GM21619 (cell line): ENCODE measurements at regions not wholly inside any gene's neighbourhood (a gene's known extent, or its start where the extent isn't known, plus 50 kb on each side); places are given as distances from the start of the nearest gene placed in this dataset.
"Not testable (repeated sequence)": the region's sequence is repeated elsewhere in the genome, so short reads cannot be mapped to it uniquely, and the experiment has no call there.

Source experiments
- ATAC-seq: cut with Tn5 transposase; IDR thresholded peaks from one replicate; pipeline ENCODE4 v1.9.1; 2021; ENCODE audit not compliant: unreplicated experiment

GRCh38 chr2:66249089-66249488 lies 185.8 kb upstream of the MEIS1 start:
- ATAC-seq: not testable (repeated sequence)

GRCh38 chr2:66243809-66244208 lies 191.1 kb upstream of the MEIS1 start:
- not testable (repeated sequence) for ATAC-seq

GRCh38 chr2:66242888-66243287 lies 192.0 kb upstream of the MEIS1 start:
- ATAC-seq: not testable (repeated sequence)

GRCh38 chr2:66242099-66242789 lies 192.7 kb upstream of the MEIS1 start:
- no peak for ATAC-seq

GRCh38 chr2:66240286-66240685 lies 194.6 kb upstream of the MEIS1 start:
- no peak for ATAC-seq

- ATAC-seq: no peak
These were observed 195.3 kb upstream of the MEIS1 start for GRCh38 chr2:66239655-66240054.

- ATAC-seq: no peak
These were observed 197.0 kb upstream of the MEIS1 start for GRCh38 chr2:66237803-66238379.

- ATAC-seq: no peak
These were observed 197.8 kb upstream of the MEIS1 start for GRCh38 chr2:66236816-66237802.

- no peak for ATAC-seq
These were observed 198.7 kb upstream of the MEIS1 start for GRCh38 chr2:66236067-66236685.

- no peak for ATAC-seq
These were observed 199.5 kb upstream of the MEIS1 start for GRCh38 chr2:66235428-66235827.

- ATAC-seq: no peak
These were observed 200.9 kb upstream of the MEIS1 start for GRCh38 chr2:66233981-66234380.

GRCh38 chr2:66228128-66228547 lies 206.8 kb upstream of the MEIS1 start:
- no peak for ATAC-seq

- no peak for ATAC-seq
These were observed 217.8 kb upstream of the MEIS1 start for GRCh38 chr2:66217039-66217585.

GRCh38 chr2:66212749-66213148 lies 222.2 kb upstream of the MEIS1 start:
- ATAC-seq: no peak

- ATAC-seq: no peak
These were observed 232.3 kb upstream of the MEIS1 start for GRCh38 chr2:66202586-66202985.

- ATAC-seq: no peak
These were observed 233.7 kb upstream of the MEIS1 start for GRCh38 chr2:66201242-66201641.

- ATAC-seq: no peak
These were observed 236.1 kb upstream of the MEIS1 start for GRCh38 chr2:66198873-66199272.

GRCh38 chr2:66192888-66193287 lies 242.0 kb upstream of the MEIS1 start:
- ATAC-seq: no peak

GRCh38 chr2:66191311-66191710 lies 243.6 kb upstream of the MEIS1 start:
- no peak for ATAC-seq

GRCh38 chr2:66189553-66189952 lies 245.4 kb upstream of the MEIS1 start:
- no peak for ATAC-seq

GRCh38 chr2:66186537-66186936 lies 248.4 kb upstream of the MEIS1 start:
- no peak for ATAC-seq
